ENCODE measurements at regions not wholly inside any gene's neighbourhood (a gene's known extent, or its start where the extent isn't known, plus 50 kb on each side); places are given as distances from the start of the nearest gene placed in this dataset.

DNA sequence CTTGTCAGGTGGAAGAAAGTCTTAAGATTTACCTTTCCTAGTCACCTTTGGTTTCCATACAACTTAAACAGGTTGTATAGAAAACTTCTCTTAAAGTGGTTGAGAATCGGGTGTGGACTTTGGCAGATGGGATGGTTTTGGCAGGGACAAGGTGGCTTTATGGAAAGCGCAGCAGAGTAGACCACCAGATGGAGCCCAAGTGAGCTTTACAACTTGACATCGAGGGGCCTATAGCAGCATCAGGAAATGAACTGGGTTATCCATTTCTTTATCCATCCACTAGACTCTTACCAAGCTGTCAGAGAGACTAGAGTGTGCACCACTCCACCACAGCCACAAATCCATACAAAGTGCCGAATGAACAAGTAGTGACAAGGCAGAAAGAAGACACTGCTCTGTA, 85.3 kb upstream of the MBNL1 start:
- ATAC-seq (peak; percentile 76 to 87), DNase-seq (ENCODE audit: low spot score in 2 of 2) (no peak)
- no peaks in the 10 kb centered on the region for H3K9me3 Mint-ChIP-seq
- peak overlapping the region; percentile 38 to 77 for H3K27ac Mint-ChIP-seq
- no peaks in the 10 kb centered on the region for H3K36me3 Mint-ChIP-seq

DNA sequence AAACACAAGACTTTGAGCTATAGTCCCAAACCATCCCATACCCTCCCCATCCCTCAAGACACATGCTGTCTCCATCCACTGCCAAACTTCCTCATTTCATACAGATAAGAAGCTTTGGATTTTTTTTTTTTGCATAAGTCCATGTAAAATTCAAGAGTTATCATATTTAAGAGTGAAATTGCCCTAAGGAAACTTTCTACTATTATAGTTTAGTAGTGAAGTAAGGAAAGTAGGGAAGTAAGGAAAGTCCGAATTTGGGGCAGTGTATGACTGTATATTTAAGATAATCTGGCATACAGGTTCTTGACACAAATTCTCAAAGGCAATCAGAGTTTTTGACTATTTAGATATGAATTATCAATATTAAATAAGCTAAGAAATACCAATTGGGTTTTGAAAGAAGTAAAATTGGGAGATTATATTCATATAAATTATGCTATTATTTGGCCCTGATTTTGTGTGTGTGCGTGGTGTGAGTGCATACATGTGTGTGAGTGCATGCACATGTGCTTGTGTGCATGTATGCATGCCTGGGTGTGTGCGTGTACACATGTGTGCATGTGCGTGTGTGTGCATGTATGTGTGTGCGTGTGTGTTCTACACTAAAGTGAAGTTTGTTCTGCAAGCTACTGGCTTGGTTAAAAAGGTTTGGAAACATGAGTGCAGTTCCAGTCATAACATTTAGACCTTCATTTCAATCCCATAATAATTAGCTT, 83.6 kb upstream of the MBNL1 start:
- no peak overlapping the region for H3K27ac Mint-ChIP-seq
- ATAC-seq (no peak), DNase-seq (ENCODE audit: low spot score in 2 of 2) (no peak)
- no peaks in the 10 kb centered on the region for H3K36me3 Mint-ChIP-seq
- H3K9me3 Mint-ChIP-seq: no peaks in the 10 kb centered on the region

- Mint-ChIP-seq H3K9me3 (no peaks in the 10 kb centered on the region), H3K36me3 (no peaks in the 10 kb centered on the region), H3K27ac (no peak overlapping the region)
- ATAC-seq: no peak
- DNase-seq (ENCODE audit: low spot score in 2 of 2): no peak
Measured at GRCh38 chr3:152185891-152186630, 82.7 kb upstream of the MBNL1 start.

DNA sequence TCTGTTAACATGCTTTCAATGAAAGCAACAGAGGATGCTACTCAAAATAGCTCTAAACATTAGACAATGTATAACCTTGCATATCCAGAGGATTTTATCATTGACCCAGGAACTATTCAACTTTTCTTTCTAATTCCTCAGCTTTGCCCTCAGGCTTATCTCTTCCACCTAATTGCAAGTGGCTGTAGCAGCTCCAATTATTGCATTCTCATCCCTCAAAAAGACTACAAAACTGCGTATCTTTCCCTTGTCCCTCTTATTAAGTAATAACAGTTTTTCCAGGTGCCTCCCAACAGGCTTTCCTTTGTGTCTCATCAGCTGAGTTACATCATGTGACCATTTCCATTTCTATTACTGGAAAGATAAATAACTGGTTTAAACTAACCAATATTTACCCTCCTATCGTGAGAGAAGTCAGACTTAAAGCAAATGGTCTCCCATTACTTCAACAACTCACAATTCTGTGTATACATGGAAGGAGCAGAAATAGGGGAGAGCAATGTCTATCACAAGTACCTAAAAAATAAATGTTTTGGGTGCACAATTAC, 78.0 kb upstream of the MBNL1 start:
- Mint-ChIP-seq H3K36me3 (peaks cover 0 to 7% of the 10 kb centered on the region in 2 donors), H3K27ac (no peak overlapping the region), H3K9me3 (no peaks in the 10 kb centered on the region)
- DNase-seq (ENCODE audit: low spot score in 2 of 2) (no peak), ATAC-seq (no peak)

DNA sequence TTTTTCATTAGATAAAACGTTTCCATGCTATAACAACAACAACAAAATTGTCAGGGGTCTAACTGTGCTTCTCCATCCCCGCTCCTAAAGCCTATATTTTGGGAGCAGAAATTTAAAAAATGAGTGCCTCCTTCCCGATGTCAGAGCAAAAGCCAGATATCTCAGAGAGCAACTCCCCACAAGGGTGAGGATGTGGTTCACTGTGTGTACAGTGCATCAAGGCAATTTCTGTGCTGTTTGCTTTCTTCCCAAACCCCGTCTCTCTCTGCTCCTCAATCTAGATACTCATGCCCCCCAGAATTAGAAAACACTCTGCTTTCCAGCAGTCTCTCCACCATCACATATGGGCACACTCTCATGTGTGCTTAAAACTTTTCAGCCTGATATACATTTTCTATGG, 76.7 kb upstream of the MBNL1 start:
- peak overlapping the region; percentile 38 to 63 for H3K27ac Mint-ChIP-seq
- DNase-seq (ENCODE audit: low spot score in 2 of 2) (no peak), ATAC-seq (peak in 1 of 2 donors; percentile 25)

DNA sequence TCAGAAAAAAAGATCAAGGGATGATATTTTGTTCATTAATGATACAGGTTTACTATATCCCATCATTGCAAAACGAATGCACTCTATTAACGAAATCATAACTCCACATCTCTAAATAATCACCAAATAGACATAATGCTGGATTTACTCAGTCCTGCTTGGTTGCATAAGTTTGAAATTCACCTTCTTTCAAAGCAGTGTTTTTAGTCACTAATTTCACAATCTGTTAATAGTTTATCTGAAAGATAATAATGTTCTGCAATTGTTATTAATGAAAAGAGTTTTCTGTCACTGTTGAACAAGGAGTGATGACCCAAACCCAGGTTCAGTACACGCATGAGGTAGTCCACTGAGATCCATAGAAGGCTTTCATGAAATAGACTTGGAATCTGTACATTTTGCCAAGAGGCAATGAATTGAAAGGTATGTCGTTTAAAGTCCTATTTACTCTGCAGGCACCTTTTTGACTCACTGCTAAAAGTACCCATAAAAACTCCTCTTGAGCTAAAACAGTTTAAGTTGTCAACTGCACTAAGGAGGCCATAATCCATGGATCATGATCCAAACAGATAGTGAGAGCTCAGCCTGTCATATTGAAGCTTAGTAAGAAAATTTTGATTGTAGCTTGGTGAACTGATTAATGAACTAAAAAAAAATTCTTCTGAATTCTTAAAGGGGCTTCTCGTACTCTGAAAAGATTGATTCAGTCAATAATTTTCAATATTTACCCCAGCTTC, 75.6 kb upstream of the MBNL1 start:
- peak overlapping the region; percentile 96 to 98 for H3K27ac Mint-ChIP-seq
- no peaks in the 10 kb centered on the region for H3K9me3 Mint-ChIP-seq
- peak; percentile 32 to 43 for ATAC-seq
- no peak for DNase-seq (ENCODE audit: low spot score in 2 of 2)
- H3K36me3 Mint-ChIP-seq: peaks cover 0 to 7% of the 10 kb centered on the region in 2 donors

More for the DNA sequence above, 76.7 kb upstream of the MBNL1 start:
- H3K9me3 Mint-ChIP-seq: no peaks in the 10 kb centered on the region
- H3K36me3 Mint-ChIP-seq: peaks cover 0 to 7% of the 10 kb centered on the region in 2 donors

- ATAC-seq: peak; percentile 71 to 74
- H3K27ac Mint-ChIP-seq: peak overlapping the region; percentile 96 to 98
- H3K36me3 Mint-ChIP-seq: peaks cover 0 to 7% of the 10 kb centered on the region in 2 donors
- H3K9me3 Mint-ChIP-seq: no peaks in the 10 kb centered on the region
- DNase-seq (ENCODE audit: low spot score in 2 of 2): no peak
Measured at GRCh38 chr3:152193673-152194267, 75.0 kb upstream of the MBNL1 start.

DNA sequence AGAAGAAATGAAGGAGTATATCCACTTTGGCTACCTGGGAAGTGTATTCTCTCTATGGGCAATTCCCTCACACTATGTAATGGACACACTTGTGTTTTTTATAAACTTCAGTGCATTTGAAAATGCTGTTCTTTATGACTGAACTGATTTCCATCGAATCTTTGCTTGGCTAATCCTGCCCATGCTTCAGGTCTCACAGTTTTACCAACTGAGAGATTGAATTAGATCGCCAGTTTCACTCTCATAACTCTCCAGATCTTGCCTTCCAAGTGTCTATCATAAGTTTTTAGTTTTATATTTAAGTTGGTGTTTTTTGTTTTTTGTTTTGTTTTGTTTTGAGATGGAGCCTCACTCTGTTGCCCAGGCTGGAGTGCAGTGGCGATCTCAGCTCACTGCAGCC, 73.5 kb upstream of the MBNL1 start:
- H3K9me3 Mint-ChIP-seq: no peaks in the 10 kb centered on the region
- H3K36me3 Mint-ChIP-seq: peaks cover 0 to 7% of the 10 kb centered on the region in 2 donors
- peak overlapping the region; percentile 98 to 99 for H3K27ac Mint-ChIP-seq
- ATAC-seq (no peak), DNase-seq (ENCODE audit: low spot score in 2 of 2) (no peak)

GRCh38 chr3:152196782-152197181, 71.9 kb upstream of the MBNL1 start:
- H3K27ac Mint-ChIP-seq: peak overlapping the region; percentile 98 to 99
- peaks cover 0 to 7% of the 10 kb centered on the region in 2 donors for H3K36me3 Mint-ChIP-seq
- no peaks in the 10 kb centered on the region for H3K9me3 Mint-ChIP-seq
- ATAC-seq (peak in 1 of 2 donors; percentile 15), DNase-seq (ENCODE audit: low spot score in 2 of 2) (no peak)

DNA sequence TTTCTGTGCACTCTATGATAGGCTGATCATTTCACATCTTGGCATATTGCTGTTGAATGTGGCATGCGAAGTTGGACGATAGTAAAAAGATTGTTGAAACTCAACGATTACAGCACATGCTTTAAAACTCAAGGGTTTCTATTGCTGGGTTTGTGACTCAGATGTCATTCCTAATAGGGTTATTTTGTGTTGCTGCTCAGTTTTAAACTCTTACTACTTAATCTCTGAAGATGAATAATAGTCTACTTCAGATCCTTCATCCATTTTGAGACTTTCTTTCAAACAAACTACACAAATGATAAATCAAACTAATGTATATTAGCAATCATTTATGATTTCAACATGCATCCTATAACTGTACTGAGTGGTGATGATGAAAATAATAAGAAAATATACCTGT, 71.3 kb upstream of the MBNL1 start:
- H3K27ac Mint-ChIP-seq: peak overlapping the region; percentile 98 to 99
- DNase-seq (ENCODE audit: low spot score in 2 of 2) (no peak), ATAC-seq (peak; percentile 28 to 34)
- H3K9me3 Mint-ChIP-seq: no peaks in the 10 kb centered on the region
- H3K36me3 Mint-ChIP-seq: peaks cover 0 to 7% of the 10 kb centered on the region in 2 donors

DNA sequence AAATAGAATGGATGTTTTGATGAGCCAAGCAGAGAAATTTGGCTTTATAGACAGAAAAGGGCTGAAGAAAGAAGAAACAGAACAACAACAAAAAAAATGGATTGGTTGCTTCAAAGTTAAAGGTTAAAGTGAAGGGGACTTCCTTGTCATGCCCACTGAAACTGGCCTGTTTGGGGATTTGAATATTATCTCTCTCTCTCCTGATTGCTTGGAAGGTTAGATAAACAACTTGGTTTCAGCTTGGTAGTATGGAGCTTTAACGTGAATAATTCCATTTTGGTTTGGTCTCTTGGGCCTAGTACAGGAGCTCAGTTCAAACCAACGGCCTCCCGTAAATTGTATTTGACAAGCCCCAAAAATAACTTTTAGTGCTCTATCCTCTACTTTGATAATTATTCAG, 70.8 kb upstream of the MBNL1 start:
- Mint-ChIP-seq H3K36me3 (peaks cover 0 to 7% of the 10 kb centered on the region in 2 donors), H3K27ac (peak overlapping the region; percentile 98 to 99), H3K9me3 (no peaks in the 10 kb centered on the region)
- no peak for DNase-seq (ENCODE audit: low spot score in 2 of 2)
- peak in 1 of 2 donors; percentile 36 for ATAC-seq

GRCh38 chr3:152198665-152199064, 70.1 kb upstream of the MBNL1 start:
- no peak for ATAC-seq
- DNase-seq (ENCODE audit: low spot score in 2 of 2): no peak
- Mint-ChIP-seq H3K36me3 (peaks cover 0 to 7% of the 10 kb centered on the region in 2 donors), H3K27ac (peak overlapping the region; percentile 98 to 99), H3K9me3 (no peaks in the 10 kb centered on the region)

DNA sequence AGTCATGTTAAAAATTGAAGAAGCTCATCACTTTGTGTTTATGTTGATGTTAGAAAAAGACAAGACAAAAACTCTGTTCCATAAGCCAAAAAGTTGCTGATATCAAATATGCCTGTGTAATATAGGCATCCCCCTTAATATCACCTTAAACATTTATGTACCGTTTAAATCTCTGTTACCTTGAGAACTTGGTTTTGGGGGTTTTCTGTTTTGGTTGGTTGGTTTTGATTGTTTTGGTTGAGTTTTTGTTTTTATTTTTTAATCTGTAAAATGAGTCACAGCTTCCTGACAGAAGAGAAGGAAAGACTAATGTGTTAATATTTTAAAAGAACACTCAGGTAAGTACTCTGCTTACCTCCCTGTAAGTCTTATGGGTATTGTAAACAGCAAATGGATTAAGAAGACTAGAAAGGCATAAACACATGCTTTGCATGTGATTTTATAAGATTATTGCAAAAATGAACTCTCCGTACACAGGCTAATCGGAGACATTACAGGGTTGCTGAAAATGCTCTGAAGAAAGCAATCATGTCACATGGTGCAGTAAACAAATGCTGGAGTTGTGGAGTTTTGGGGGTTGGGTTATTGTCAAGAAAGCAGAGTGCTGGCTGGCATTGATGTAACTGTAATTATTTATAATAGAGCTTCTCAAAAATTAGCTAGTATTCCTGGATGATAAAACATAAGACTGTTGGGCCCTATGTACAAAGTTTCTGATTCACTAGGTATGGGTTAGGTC, 69.5 kb upstream of the MBNL1 start:
- no peak for DNase-seq (ENCODE audit: low spot score in 2 of 2)
- Mint-ChIP-seq H3K36me3 (peaks cover 0 to 7% of the 10 kb centered on the region in 2 donors), H3K9me3 (no peaks in the 10 kb centered on the region), H3K27ac (peak overlapping the region; percentile 98 to 99)
- no peak for ATAC-seq

- Mint-ChIP-seq H3K9me3 (no peaks in the 10 kb centered on the region), H3K27ac (peak overlapping the region; percentile 95 to 98), H3K36me3 (peaks cover 1 to 5% of the 10 kb centered on the region in 2 donors)
- ATAC-seq (no peak), DNase-seq (ENCODE audit: low spot score in 2 of 2) (no peak)
Measured at GRCh38 chr3:152200476-152201420, 68.0 kb upstream of the MBNL1 start.

All from activated naive CD4-positive, alpha-beta T cell treated with anti-CD3 and anti-CD28 coated beads, Interleukin-2, amount 50 U/mL, for 72 hours (primary cell).